Body of pancreas (tissue), 4 donors: ENCODE measurements at regions not wholly inside any gene's neighbourhood (a gene's known extent, or its start where the extent isn't known, plus 50 kb on each side); places are given as distances from the start of the nearest gene placed in this dataset.
"Not testable (repeated sequence)": the region's sequence is repeated elsewhere in the genome, so short reads cannot be mapped to it uniquely, and the experiment has no call there.

Experiments used
- CTCF ChIP-seq, 7 experiments: fragments of 450-650 bp in 4 of 7; fragments of 200-600 bp in 3 of 7; sonication (generic) in 3 of 7; IDR thresholded peaks; one replicate each; pipeline ENCODE4 v1.5.1; 2016 to 2019; ENCODE audit warnings: antibody characterized with exemption in 7 of 7
- POLR2A ChIP-seq, 3 donors: fragments of 450-650 bp; IDR thresholded peaks; one replicate each; pipeline ENCODE4 v1.6.1; 2016; ENCODE audit warnings: antibody characterized with exemption in 3 of 3, mild to moderate bottlenecking in 2 of 3

- TF ChIP-seq CTCF, POLR2A (IDR thresholded peaks at IDR 0.05): not testable (repeated sequence)
These were observed 450.5 kb upstream of the ZEB2 start for GRCh38 chr2:144970410-144970809.
